GM19452 (cell line): ENCODE measurements at regions not wholly inside any gene's neighbourhood (a gene's known extent, or its start where the extent isn't known, plus 50 kb on each side); places are given as distances from the start of the nearest gene placed in this dataset.

Source experiments
- ATAC-seq: cut with Tn5 transposase; IDR thresholded peaks from one replicate; pipeline ENCODE4 v1.9.1; 2021; ENCODE audit not compliant: unreplicated experiment

- no peak for ATAC-seq
These were observed 1403.3 kb upstream of the SLC39A10 start for GRCh38 chr2:194253528-194254259.

DNA sequence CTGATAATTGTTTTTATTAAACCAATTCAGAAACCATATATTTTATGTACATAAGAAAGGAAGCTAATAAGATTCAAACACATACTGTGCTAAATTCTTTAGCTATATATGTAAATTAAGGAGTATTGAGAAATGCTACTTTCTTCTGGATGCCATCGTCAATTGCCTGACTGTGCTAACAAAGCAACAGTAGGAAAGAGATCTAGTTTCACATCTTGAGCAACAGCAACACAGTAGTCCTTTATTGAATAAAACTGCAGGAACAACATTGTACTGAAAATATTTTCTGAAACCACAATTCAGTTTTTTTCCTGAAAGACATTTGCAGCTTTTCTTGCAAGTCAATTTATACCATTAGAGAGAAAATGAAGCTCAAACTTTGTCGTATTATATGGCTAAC lies 1404.9 kb upstream of the SLC39A10 start:
- ATAC-seq: no peak

DNA sequence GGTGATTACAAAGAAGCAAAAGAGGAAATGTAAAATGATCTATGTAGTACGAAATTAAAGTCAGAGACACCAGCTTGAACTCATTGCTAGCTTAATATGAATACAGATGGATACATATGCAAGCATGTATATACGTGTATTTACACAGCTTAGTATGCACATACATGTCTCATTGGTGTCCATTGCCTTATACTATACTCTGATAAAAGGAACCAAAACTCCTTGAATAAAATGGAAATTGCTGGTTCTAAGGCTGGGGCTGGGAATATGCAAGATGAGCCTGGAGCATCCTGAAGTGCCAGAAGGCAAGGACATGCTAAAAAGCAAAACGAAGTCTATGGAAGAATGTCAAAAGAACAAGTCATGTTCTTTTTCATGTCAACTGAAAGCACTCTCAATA lies 1424.4 kb upstream of the SLC39A10 start:
- ATAC-seq: no peak

DNA sequence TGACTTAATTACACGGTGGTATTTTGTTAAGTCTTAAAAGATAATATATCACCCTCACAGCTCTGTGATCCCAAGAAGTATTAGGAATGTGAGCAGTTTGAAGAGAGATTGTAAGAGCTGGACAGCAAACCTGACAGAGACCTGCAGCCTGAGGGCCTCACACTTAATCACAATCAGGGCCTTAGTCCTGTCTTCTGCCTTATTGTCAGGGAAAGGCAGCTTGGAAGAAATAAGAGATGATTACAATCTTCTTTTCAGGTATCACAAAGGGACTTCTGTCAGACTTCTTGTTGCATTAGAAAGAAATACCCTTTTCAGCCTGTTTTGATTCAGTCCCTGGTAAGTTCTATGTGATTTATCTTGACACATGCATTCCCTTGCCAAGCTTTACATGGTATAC lies 1433.8 kb upstream of the SLC39A10 start:
- no peak for ATAC-seq

- ATAC-seq: no peak
These were observed 1442.8 kb upstream of the SLC39A10 start for GRCh38 chr2:194214192-194214591.

DNA sequence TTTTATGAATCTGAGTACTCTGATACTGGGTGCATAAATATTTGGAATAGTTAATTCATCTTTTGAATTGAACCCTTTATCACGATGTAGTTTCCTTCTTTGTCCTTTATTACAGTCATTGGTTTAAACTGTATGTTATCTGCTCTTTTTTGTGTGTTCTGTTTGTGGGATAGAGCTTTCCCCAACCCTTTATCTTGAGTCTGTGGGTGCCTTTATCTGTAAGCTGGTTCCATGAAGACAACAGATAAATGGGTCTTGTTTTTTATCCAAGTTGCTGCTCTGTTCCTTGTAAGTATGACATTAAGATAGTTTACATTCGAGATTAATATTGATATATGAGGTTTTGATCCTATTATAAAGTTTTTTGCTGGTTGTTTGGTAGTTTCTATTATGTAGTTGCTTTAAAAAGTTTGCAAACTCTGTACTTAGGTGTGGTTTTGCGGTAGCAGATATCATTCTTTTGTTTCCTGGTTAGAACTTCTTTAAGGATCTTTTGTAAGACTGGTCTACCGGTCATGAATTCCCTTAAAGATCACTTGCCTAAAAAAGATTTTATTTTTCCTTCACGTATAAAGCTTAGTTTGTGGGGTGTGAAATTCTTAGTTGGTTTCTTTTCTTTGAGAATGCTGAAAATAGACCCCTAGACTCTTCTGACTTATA lies 1451.3 kb upstream of the SLC39A10 start:
- ATAC-seq: no peak

DNA sequence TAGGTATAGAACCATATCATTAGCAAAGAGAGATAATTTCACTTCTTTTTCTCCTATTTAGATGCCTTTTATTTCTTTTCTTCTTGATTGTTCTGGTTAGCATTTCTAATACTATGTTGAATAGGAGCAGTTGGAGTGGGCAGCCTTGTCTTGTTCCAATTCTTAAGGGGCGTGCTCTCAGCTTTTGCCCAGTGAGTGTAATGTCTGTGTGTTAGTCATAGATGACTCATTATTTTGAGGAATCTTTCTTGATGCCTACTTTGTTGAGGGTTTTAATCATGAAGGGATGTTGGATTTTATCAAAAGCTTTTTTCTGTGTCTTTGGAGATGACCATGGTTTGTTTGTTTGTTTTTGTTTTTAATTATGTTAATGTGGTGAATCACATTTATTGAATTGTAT lies 1453.1 kb upstream of the SLC39A10 start:
- ATAC-seq: no peak

DNA sequence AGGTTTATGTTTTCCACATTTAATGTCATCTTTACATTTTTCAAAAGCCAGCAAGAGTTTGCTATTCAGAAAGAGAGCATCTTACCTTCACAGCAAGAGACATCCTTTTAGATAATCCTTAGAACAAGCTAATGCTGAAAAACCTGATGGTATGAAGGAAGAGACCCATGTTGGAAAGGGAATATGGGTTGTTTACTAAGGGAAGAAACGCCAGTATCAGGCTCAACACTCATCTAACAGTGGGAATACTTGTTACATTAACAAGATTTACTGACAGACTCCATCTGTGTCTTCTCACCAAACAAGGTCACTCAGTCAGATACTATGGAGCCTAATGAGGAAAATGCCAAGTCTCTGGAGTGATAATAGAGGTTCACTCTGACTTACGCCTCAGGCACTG lies 1474.1 kb upstream of the SLC39A10 start:
- ATAC-seq: no peak

- ATAC-seq: no peak
These were observed 1480.9 kb upstream of the SLC39A10 start for GRCh38 chr2:194176134-194176533.

- peak; percentile 79 for ATAC-seq
These were observed 1490.2 kb upstream of the SLC39A10 start for GRCh38 chr2:194166818-194167217.

DNA sequence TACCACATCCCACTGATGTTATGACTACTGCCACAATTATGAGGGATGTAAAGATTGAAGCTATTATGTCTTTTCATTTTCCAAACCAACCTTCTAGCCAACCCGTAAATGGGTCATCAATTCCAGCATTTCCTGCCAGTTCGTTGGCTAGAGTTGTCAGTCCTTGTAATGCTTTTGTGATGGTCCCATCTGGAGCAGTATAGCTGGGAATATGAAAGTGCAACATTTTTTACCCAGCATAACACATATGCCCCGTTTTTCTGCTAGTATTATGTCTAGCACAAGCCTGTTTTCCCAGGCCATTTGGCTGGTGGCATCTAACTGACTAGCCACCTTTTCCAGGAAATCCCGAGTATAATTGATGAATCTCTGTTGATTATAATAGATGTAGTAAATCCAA lies 1501.6 kb upstream of the SLC39A10 start:
- no peak for ATAC-seq

- ATAC-seq: no peak
These were observed 1505.8 kb upstream of the SLC39A10 start for GRCh38 chr2:194151231-194151630.

DNA sequence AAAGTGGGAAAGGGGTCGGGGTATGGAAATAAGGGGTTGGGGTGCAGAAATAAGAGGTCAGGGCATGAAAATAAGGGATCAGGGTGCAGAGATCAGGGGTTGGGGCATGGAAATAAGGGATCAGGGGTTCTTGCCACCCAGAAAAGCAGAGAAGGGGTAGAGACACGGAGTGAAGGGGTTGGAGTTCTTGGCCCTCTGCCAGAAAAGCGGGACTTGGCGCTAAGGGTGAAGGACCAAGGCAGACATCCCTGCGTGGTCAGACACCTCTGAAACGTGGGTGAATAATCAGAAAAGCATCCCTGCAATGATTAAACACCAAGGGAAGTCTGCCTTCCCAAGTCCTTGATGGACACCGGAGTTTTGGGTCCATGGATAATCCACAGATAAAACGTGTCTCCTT lies 1521.6 kb upstream of the SLC39A10 start:
- no peak for ATAC-seq

DNA sequence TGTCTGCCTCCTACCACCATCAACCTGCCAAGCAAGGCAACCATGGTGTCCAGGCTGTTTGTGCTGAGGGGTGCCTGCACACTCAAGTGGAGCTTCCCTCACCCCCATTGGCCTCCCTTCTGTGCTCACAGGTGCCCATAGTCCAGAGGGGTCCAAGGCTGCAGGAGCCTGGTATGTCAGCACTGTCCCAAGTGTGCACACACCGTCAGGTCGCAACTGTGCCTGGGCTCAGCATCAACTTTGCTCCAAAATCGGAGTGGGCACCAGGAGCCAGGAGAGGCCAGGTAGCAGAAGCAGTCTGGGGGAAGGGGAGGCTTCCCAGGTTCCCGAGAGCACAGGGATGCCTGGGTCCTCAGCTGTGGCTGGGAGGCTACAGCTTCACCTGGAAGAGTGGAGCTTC lies 1528.2 kb upstream of the SLC39A10 start:
- ATAC-seq: no peak

DNA sequence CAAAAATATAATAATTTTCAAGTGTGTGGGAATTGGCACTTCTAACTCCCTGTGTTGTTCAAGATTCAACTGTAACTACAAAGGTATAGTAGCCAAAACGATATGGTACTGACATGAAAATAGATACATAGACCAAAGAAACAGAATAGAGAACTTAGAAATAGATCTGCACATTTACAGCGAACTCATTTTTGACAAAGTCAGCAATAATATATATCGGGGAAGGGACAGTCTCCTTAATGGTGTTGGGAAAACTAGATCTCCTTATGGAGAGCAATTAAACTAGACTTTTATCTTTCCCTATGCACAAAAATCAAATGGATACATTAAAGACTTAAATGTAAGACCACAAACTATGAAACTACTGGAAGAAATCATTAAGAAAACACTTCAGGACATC lies 1530.6 kb upstream of the SLC39A10 start:
- no peak for ATAC-seq

DNA sequence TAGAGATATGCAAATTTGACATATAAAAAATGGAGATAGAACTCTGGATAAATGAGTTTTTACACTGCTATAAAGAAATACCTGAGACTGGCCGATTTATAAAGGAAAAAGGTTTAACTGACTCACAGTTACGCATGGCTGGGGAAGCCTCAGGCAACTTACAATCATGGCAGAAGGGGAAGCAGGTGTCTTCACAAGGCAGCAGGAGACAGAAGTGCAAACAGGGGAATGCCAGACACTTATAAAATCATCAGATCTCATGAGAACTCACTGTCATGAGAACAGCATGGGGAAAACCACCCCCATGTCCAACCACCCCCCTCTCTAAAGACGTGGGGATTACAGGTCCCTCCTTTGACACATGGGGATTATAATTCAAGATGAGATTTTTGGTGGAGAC lies 1540.2 kb upstream of the SLC39A10 start:
- ATAC-seq: no peak

GRCh38 chr2:194105358-194105757 lies 1551.7 kb upstream of the SLC39A10 start:
- no peak for ATAC-seq

DNA sequence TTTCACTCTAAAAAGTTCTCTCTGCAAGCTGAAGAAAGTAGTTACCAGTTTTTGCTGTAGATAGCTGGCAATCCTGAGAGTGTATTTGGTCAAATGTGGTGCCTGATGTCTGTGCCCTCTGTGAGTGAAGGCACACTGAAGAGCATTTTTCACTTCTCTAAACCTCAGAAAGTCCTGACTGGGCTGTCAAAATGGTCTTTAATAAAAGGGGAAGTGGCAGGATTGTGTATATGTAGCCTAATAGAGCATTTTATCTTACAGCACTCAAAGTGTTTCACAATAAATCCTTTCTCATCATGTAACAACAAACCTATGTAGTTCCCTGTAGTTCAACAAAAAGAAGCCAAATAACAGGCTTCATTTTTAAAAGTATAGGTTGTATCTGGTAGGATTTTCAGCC lies 1552.3 kb upstream of the SLC39A10 start:
- peak; percentile 91 for ATAC-seq

- ATAC-seq: no peak
These were observed 1552.9 kb upstream of the SLC39A10 start for GRCh38 chr2:194103941-194104659.

DNA sequence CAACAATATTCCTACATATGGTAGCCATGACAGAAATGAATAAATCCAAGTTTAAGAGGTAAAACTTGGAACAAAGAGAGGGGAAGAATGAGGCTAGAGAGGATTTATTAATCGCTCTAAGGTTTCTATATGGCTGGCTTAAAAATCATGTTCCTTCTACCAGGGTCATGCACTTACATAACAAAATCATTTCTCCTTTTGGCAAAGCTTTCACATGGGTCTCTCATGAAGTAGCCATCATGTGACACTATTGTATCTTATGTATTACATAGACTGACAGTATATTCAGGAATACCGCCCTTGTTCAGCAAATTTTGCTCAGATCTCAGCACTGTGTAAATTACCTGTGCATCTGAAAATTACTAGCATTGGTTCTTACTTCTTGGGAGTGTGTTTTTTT lies 1554.5 kb upstream of the SLC39A10 start:
- ATAC-seq: no peak

GRCh38 chr2:194100201-194100600 lies 1556.8 kb upstream of the SLC39A10 start:
- no peak for ATAC-seq

- ATAC-seq: no peak
These were observed 1560.6 kb upstream of the SLC39A10 start for GRCh38 chr2:194096402-194096801.
